Activated CD4-positive, alpha-beta memory T cell treated with anti-CD3 and anti-CD28 coated beads for 36 hours (primary cell): ENCODE measurements at regions not wholly inside any gene's neighbourhood (a gene's known extent, or its start where the extent isn't known, plus 50 kb on each side); places are given as distances from the start of the nearest gene placed in this dataset.

ENCODE experiments used
- CTCF ChIA-PET: fragments of 350-600 bp; sonication (Branson Sonifier 250); formaldehyde crosslinking; loops from one replicate; lab custom pipeline; 2021; ENCODE audit warnings: antibody characterized with exemption, inconsistent platforms; lab: Charles Lee
- POLR2A ChIA-PET: fragments of 350-600 bp; sonication (Branson Sonifier 250); formaldehyde crosslinking; loops from one replicate; lab custom pipeline; 2021; ENCODE audit warnings: antibody characterized with exemption; lab: Charles Lee
- DNase-seq: peaks from one replicate; pipeline ENCODE4 v3.0.0-alpha.2; 2020
- H3K27ac Mint-ChIP-seq: one replicate; pipeline ENCODE4 v1.8.0; 2021; ENCODE audit warnings: mixed read lengths
- H3K27me3 Mint-ChIP-seq: one replicate; pipeline ENCODE4 v1.8.0; 2021; ENCODE audit warnings: mixed read lengths
- H3K36me3 Mint-ChIP-seq: one replicate; pipeline ENCODE4 v1.8.0; 2021; ENCODE audit warnings: mixed read lengths
- H3K4me1 Mint-ChIP-seq: one replicate; pipeline ENCODE4 v1.8.0; 2021; ENCODE audit warnings: low read depth, mixed read lengths
- H3K4me3 Mint-ChIP-seq: one replicate; pipeline ENCODE4 v1.8.0; 2021; ENCODE audit warnings: mild to moderate bottlenecking, mixed read lengths
- H3K9me3 Mint-ChIP-seq: one replicate; pipeline ENCODE4 v1.8.0; 2021; ENCODE audit warnings: mixed read lengths
- intact Hi-C: fragments of 100-400 bp; cut with micrococcal nuclease; formaldehyde crosslinking; loops from one replicate; pipeline ENCODE4 v1.15.1; 2023

- H3K27ac Mint-ChIP-seq: no peak overlapping the region
- H3K4me1 Mint-ChIP-seq: no peaks in the 10 kb centered on the region
- CTCF ChIA-PET: no interaction called here
- DNase-seq: no peak
- no peaks in the 10 kb centered on the region for H3K36me3 Mint-ChIP-seq
- intact Hi-C loops: no loop called here
- H3K9me3 Mint-ChIP-seq: no peaks in the 10 kb centered on the region
- no peak overlapping the region for H3K4me3 Mint-ChIP-seq
- POLR2A ChIA-PET: no interaction called here
- H3K27me3 Mint-ChIP-seq: no peaks in the 10 kb centered on the region
These were observed 167.8 kb downstream of the ZNF330 start for GRCh38 chr4:141388481-141388880.

- intact Hi-C loops: no loop called here
- CTCF ChIA-PET: no interaction called here
- Mint-ChIP-seq H3K36me3 (no peaks in the 10 kb centered on the region), H3K27me3 (no peaks in the 10 kb centered on the region), H3K9me3 (no peaks in the 10 kb centered on the region), H3K4me1 (no peaks in the 10 kb centered on the region), H3K27ac (no peak overlapping the region), H3K4me3 (no peak overlapping the region)
- no peak for DNase-seq
- POLR2A ChIA-PET: no interaction called here
These were observed 169.0 kb downstream of the ZNF330 start for GRCh38 chr4:141389649-141390048.

- intact Hi-C loops: no loop called here
- DNase-seq: no peak
- H3K4me3 Mint-ChIP-seq: no peak overlapping the region
- H3K27ac Mint-ChIP-seq: no peak overlapping the region
- no peaks in the 10 kb centered on the region for H3K9me3 Mint-ChIP-seq
- no peaks in the 10 kb centered on the region for H3K36me3 Mint-ChIP-seq
- no peaks in the 10 kb centered on the region for H3K27me3 Mint-ChIP-seq
- H3K4me1 Mint-ChIP-seq: no peaks in the 10 kb centered on the region
- ChIA-PET CTCF (no interaction called here), POLR2A (no interaction called here)
These were observed 169.9 kb downstream of the ZNF330 start for GRCh38 chr4:141390571-141390970.

GRCh38 chr4:141391293-141391692 lies 170.6 kb downstream of the ZNF330 start:
- Mint-ChIP-seq H3K4me1 (no peaks in the 10 kb centered on the region), H3K4me3 (no peak overlapping the region), H3K36me3 (no peaks in the 10 kb centered on the region), H3K27ac (no peak overlapping the region), H3K9me3 (no peaks in the 10 kb centered on the region), H3K27me3 (no peaks in the 10 kb centered on the region)
- DNase-seq: no peak
- intact Hi-C loops: no loop called here
- CTCF ChIA-PET: no interaction called here
- POLR2A ChIA-PET: no interaction called here

- ChIA-PET CTCF (interaction anchor here (0.6 kb wide), 1 partner anchor 85 kb away, joined by 3 read pairs; no protein-coding TSS in a partner anchor), POLR2A (no interaction called here)
- Mint-ChIP-seq H3K27me3 (no peaks in the 10 kb centered on the region), H3K4me1 (no peaks in the 10 kb centered on the region), H3K36me3 (no peaks in the 10 kb centered on the region), H3K27ac (no peak overlapping the region), H3K9me3 (no peaks in the 10 kb centered on the region), H3K4me3 (no peak overlapping the region)
- no peak for DNase-seq
- intact Hi-C loops: no loop called here
These were observed 171.1 kb downstream of the ZNF330 start for GRCh38 chr4:141391771-141392170.

GRCh38 chr4:141395246-141395830 lies 174.6 kb downstream of the ZNF330 start:
- H3K9me3 Mint-ChIP-seq: no peaks in the 10 kb centered on the region
- no peaks in the 10 kb centered on the region for H3K27me3 Mint-ChIP-seq
- H3K27ac Mint-ChIP-seq: no peak overlapping the region
- no peaks in the 10 kb centered on the region for H3K36me3 Mint-ChIP-seq
- CTCF ChIA-PET: no interaction called here
- intact Hi-C loops: no loop called here
- no peaks in the 10 kb centered on the region for H3K4me1 Mint-ChIP-seq
- no peak overlapping the region for H3K4me3 Mint-ChIP-seq
- DNase-seq: no peak
- POLR2A ChIA-PET: no interaction called here

- no peak overlapping the region for H3K27ac Mint-ChIP-seq
- CTCF ChIA-PET: no interaction called here
These were observed 175.2 kb downstream of the ZNF330 start for GRCh38 chr4:141395919-141396318.

GRCh38 chr4:141402712-141403111 lies 182.0 kb downstream of the ZNF330 start:
- no peaks in the 10 kb centered on the region for H3K4me1 Mint-ChIP-seq
- H3K9me3 Mint-ChIP-seq: no peaks in the 10 kb centered on the region
- CTCF ChIA-PET: no interaction called here
- POLR2A ChIA-PET: no interaction called here
- no peak overlapping the region for H3K4me3 Mint-ChIP-seq
- no peaks in the 10 kb centered on the region for H3K36me3 Mint-ChIP-seq
- intact Hi-C loops: no loop called here
- H3K27ac Mint-ChIP-seq: no peak overlapping the region
- DNase-seq: no peak
- no peaks in the 10 kb centered on the region for H3K27me3 Mint-ChIP-seq

More at GRCh38 chr4:141395919-141396318, 175.2 kb downstream of the ZNF330 start:
- no peaks in the 10 kb centered on the region for H3K4me1 Mint-ChIP-seq
- POLR2A ChIA-PET: no interaction called here
- no peak overlapping the region for H3K4me3 Mint-ChIP-seq
- H3K36me3 Mint-ChIP-seq: no peaks in the 10 kb centered on the region
- H3K27me3 Mint-ChIP-seq: no peaks in the 10 kb centered on the region
- intact Hi-C loops: no loop called here
- no peaks in the 10 kb centered on the region for H3K9me3 Mint-ChIP-seq
- no peak for DNase-seq

GRCh38 chr4:141403782-141404181 lies 183.1 kb downstream of the ZNF330 start:
- DNase-seq: no peak
- ChIA-PET CTCF (no interaction called here), POLR2A (no interaction called here)
- Mint-ChIP-seq H3K4me3 (no peak overlapping the region), H3K9me3 (no peaks in the 10 kb centered on the region), H3K4me1 (no peaks in the 10 kb centered on the region), H3K27ac (no peak overlapping the region), H3K27me3 (no peaks in the 10 kb centered on the region), H3K36me3 (no peaks in the 10 kb centered on the region)
- intact Hi-C loops: no loop called here

GRCh38 chr4:141406237-141406636 lies 185.5 kb downstream of the ZNF330 start:
- H3K4me3 Mint-ChIP-seq: no peak overlapping the region
- POLR2A ChIA-PET: no interaction called here

GRCh38 chr4:141409556-141409955 lies 188.9 kb downstream of the ZNF330 start:
- H3K4me3 Mint-ChIP-seq: no peak overlapping the region
- no peak for DNase-seq
- POLR2A ChIA-PET: no interaction called here
- intact Hi-C loops: no loop called here
- no peaks in the 10 kb centered on the region for H3K36me3 Mint-ChIP-seq
- no peaks in the 10 kb centered on the region for H3K27me3 Mint-ChIP-seq
- no peaks in the 10 kb centered on the region for H3K9me3 Mint-ChIP-seq
- H3K4me1 Mint-ChIP-seq: no peaks in the 10 kb centered on the region
- no peak overlapping the region for H3K27ac Mint-ChIP-seq
- CTCF ChIA-PET: no interaction called here

More at GRCh38 chr4:141406237-141406636, 185.5 kb downstream of the ZNF330 start:
- intact Hi-C loops: no loop called here
- no peaks in the 10 kb centered on the region for H3K4me1 Mint-ChIP-seq
- DNase-seq: no peak
- no peaks in the 10 kb centered on the region for H3K27me3 Mint-ChIP-seq
- H3K9me3 Mint-ChIP-seq: no peaks in the 10 kb centered on the region
- CTCF ChIA-PET: no interaction called here
- H3K36me3 Mint-ChIP-seq: no peaks in the 10 kb centered on the region
- no peak overlapping the region for H3K27ac Mint-ChIP-seq

GRCh38 chr4:141410839-141411238 lies 190.1 kb downstream of the ZNF330 start:
- H3K27me3 Mint-ChIP-seq: no peaks in the 10 kb centered on the region
- no peaks in the 10 kb centered on the region for H3K36me3 Mint-ChIP-seq
- intact Hi-C loops: no loop called here
- CTCF ChIA-PET: no interaction called here
- no peak overlapping the region for H3K27ac Mint-ChIP-seq
- no peak for DNase-seq
- POLR2A ChIA-PET: no interaction called here
- no peaks in the 10 kb centered on the region for H3K9me3 Mint-ChIP-seq
- H3K4me1 Mint-ChIP-seq: no peaks in the 10 kb centered on the region
- no peak overlapping the region for H3K4me3 Mint-ChIP-seq

- no peaks in the 10 kb centered on the region for H3K4me1 Mint-ChIP-seq
- no peaks in the 10 kb centered on the region for H3K27me3 Mint-ChIP-seq
- intact Hi-C loops: no loop called here
- no peak overlapping the region for H3K27ac Mint-ChIP-seq
- H3K36me3 Mint-ChIP-seq: no peaks in the 10 kb centered on the region
- CTCF ChIA-PET: no interaction called here
- DNase-seq: no peak
- H3K9me3 Mint-ChIP-seq: no peaks in the 10 kb centered on the region
- POLR2A ChIA-PET: no interaction called here
- no peak overlapping the region for H3K4me3 Mint-ChIP-seq
These were observed 191.2 kb downstream of the ZNF330 start for GRCh38 chr4:141411936-141412335.
